WTC11 (cell line): ENCODE measurements at regions not wholly inside any gene's neighbourhood (a gene's known extent, or its start where the extent isn't known, plus 50 kb on each side); places are given as distances from the start of the nearest gene placed in this dataset.

Experiments
- CREB1 ChIP-seq: sonication (generic); formaldehyde crosslinking; IDR thresholded peaks from 2 replicates; pipeline ENCODE4 v1.8.0; 2023; ENCODE audit warnings: mild to moderate bottlenecking, missing genetic modification reagents
- MAX ChIP-seq: sonication (generic); formaldehyde crosslinking; IDR thresholded peaks from 2 replicates; pipeline ENCODE4 v1.8.0; 2022; ENCODE audit warnings: mild to moderate bottlenecking, missing genetic modification reagents
- MYBL2 ChIP-seq: sonication (generic); formaldehyde crosslinking; IDR thresholded peaks from 2 replicates; pipeline ENCODE4 v1.8.1; 2023; ENCODE audit warnings: mild to moderate bottlenecking, moderate library complexity, missing genetic modification reagents
- NR2C2 ChIP-seq: sonication (generic); formaldehyde crosslinking; IDR thresholded peaks from 2 replicates; pipeline ENCODE4 v1.8.0; 2022; ENCODE audit warnings: mild to moderate bottlenecking, missing genetic modification reagents
- RELA ChIP-seq: sonication (generic); formaldehyde crosslinking; IDR thresholded peaks from 2 replicates; pipeline ENCODE4 v1.8.1; 2022; ENCODE audit warnings: missing genetic modification reagents, mild to moderate bottlenecking, borderline replicate concordance
- ZNF423 ChIP-seq: fragments of 250-450 bp; sonication (Bioruptor Pico); IDR thresholded peaks from 2 replicates; pipeline ENCODE4 v2.1.2; 2022; ENCODE audit warnings: mild to moderate bottlenecking, moderate library complexity
- TF ChIP-seq, protein P1 (sequence below): fragments of 200-600 bp; IDR thresholded peaks from 2 replicates; pipeline ENCODE4 v1.8.0; 2022; ENCODE audit warnings: antibody characterized with exemption
- TF ChIP-seq, protein P2 (sequence below): sonication (generic); formaldehyde crosslinking; IDR thresholded peaks from 2 replicates; pipeline ENCODE4 v1.8.1; 2023; ENCODE audit warnings: mild to moderate bottlenecking, missing genetic modification reagents, moderate library complexity

- no peak for TF ChIP-seq MYBL2
- no peak for TF ChIP-seq CREB1 (CRISPR knock-in tag)
- TF ChIP-seq, protein P1, sequence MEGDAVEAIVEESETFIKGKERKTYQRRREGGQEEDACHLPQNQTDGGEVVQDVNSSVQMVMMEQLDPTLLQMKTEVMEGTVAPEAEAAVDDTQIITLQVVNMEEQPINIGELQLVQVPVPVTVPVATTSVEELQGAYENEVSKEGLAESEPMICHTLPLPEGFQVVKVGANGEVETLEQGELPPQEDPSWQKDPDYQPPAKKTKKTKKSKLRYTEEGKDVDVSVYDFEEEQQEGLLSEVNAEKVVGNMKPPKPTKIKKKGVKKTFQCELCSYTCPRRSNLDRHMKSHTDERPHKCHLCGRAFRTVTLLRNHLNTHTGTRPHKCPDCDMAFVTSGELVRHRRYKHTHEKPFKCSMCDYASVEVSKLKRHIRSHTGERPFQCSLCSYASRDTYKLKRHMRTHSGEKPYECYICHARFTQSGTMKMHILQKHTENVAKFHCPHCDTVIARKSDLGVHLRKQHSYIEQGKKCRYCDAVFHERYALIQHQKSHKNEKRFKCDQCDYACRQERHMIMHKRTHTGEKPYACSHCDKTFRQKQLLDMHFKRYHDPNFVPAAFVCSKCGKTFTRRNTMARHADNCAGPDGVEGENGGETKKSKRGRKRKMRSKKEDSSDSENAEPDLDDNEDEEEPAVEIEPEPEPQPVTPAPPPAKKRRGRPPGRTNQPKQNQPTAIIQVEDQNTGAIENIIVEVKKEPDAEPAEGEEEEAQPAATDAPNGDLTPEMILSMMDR = no peak
- no peak for TF ChIP-seq RELA
- TF ChIP-seq, protein P2, sequence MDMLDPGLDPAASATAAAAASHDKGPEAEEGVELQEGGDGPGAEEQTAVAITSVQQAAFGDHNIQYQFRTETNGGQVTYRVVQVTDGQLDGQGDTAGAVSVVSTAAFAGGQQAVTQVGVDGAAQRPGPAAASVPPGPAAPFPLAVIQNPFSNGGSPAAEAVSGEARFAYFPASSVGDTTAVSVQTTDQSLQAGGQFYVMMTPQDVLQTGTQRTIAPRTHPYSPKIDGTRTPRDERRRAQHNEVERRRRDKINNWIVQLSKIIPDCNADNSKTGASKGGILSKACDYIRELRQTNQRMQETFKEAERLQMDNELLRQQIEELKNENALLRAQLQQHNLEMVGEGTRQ (CRISPR knock-in tag) = no peak
- TF ChIP-seq MAX (CRISPR knock-in tag) = no peak
- TF ChIP-seq NR2C2 (CRISPR knock-in tag) = no peak
- no peak for TF ChIP-seq ZNF423 (CRISPR knock-in tag)
Observed at GRCh38 chr5:17149786-17150185, 67.6 kb upstream of the BASP1 start.
